ENCODE measurements at regions not wholly inside any gene's neighbourhood (a gene's known extent, or its start where the extent isn't known, plus 50 kb on each side); places are given as distances from the start of the nearest gene placed in this dataset.

DNA sequence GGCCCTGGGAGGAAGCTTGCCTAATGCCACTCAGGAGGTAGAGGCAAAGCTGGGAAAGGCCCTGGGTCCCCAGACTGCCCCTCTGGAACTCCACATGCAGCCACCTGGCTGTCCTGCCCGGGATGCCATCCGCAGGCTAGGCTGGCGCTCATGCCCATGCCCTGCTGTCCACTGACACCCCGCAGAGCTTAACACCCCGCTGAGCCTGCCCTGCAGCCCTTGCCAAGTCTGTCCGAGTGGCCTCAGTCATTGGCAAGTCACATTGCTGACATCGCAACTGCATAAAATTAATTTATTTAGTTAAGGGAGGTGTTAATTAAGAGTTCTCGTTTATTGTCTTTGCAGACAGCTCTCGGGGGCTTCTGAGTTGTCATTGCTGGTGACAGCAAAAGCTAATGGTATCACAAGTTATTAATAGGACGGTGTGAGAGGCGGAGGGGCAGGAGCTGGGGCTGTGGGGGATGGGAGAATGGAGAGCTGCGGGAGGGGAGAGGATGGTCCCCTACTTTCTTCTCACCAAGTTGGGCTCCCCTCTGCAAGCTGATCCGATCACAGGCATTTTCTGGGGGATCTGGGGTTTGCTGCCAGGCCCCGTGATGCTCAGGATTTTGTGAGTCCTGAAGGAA lies 55.6 kb upstream of the PCBD1 start:
- H3K4me3 Mint-ChIP-seq: no peak overlapping the region
- no peaks in the 10 kb centered on the region for H3K36me3 Mint-ChIP-seq
- no peak overlapping the region for H3K27ac Mint-ChIP-seq
- TF ChIP-seq, protein P1, sequence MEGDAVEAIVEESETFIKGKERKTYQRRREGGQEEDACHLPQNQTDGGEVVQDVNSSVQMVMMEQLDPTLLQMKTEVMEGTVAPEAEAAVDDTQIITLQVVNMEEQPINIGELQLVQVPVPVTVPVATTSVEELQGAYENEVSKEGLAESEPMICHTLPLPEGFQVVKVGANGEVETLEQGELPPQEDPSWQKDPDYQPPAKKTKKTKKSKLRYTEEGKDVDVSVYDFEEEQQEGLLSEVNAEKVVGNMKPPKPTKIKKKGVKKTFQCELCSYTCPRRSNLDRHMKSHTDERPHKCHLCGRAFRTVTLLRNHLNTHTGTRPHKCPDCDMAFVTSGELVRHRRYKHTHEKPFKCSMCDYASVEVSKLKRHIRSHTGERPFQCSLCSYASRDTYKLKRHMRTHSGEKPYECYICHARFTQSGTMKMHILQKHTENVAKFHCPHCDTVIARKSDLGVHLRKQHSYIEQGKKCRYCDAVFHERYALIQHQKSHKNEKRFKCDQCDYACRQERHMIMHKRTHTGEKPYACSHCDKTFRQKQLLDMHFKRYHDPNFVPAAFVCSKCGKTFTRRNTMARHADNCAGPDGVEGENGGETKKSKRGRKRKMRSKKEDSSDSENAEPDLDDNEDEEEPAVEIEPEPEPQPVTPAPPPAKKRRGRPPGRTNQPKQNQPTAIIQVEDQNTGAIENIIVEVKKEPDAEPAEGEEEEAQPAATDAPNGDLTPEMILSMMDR (IDR thresholded peaks at IDR 0.05; ENCODE audit: unreplicated experiment): no peak
- no peak for DNase-seq (ENCODE audit: low spot score in 2 of 2, unreplicated experiment in 2 of 2)
- H3K27me3 Mint-ChIP-seq (ENCODE audit: low read depth): peaks cover 86% of the 10 kb centered on the region
- H3K4me1 Mint-ChIP-seq: peaks cover 15% of the 10 kb centered on the region
- H3K9me3 Mint-ChIP-seq: no peaks in the 10 kb centered on the region

DNA sequence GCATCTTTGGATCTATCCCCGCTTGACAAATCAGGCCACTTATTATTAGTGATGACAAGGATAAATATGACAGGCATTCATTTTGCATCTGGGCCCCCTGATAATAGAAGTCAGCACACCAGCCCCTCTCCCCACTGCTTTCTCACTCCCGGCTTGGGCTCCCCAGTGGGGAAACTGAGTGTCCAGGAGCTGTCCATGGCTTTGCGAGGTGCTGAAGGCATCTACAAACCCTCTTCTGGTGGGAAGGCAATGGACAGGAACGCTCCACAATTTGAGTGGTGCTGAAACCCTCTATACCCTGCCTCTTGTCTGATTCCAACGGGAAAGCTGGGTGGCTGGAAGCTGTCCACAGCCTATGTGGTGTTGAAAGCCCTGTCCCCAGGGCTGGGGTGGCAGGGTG lies 61.7 kb upstream of the PCBD1 start:
- H3K4me1 Mint-ChIP-seq: no peaks in the 10 kb centered on the region
- no peaks in the 10 kb centered on the region for H3K36me3 Mint-ChIP-seq
- TF ChIP-seq, protein P1 (IDR thresholded peaks at IDR 0.05; ENCODE audit: unreplicated experiment): no peak
- no peaks in the 10 kb centered on the region for H3K9me3 Mint-ChIP-seq
- H3K27me3 Mint-ChIP-seq (ENCODE audit: low read depth): peaks cover 75% of the 10 kb centered on the region
- H3K27ac Mint-ChIP-seq: no peak overlapping the region
- no peak for DNase-seq (ENCODE audit: low spot score in 2 of 2, unreplicated experiment in 2 of 2)
- no peak overlapping the region for H3K4me3 Mint-ChIP-seq

DNA sequence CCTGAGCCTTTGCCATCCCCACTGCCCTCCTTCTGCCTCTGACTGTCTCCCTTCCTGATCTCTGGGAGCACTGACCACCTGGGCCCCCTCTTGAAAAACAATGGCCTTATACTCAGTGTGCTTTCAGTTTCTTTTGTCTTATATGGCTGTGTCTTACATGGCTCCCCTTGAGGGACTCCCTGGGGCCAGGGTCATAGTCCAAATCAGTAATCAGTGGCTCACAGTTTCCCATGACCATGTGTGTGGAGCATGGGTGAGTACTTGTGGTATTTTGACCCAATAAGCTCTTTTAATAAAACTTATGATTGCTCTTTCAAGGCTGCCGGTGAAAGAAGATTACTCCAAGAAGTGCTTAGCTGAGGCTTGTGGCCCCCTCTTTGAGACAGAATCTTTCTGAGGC lies 62.4 kb upstream of the PCBD1 start:
- peaks cover 75% of the 10 kb centered on the region for H3K27me3 Mint-ChIP-seq (ENCODE audit: low read depth)
- no peaks in the 10 kb centered on the region for H3K9me3 Mint-ChIP-seq
- H3K4me1 Mint-ChIP-seq: no peaks in the 10 kb centered on the region
- no peak for DNase-seq (ENCODE audit: low spot score in 2 of 2, unreplicated experiment in 2 of 2)
- H3K27ac Mint-ChIP-seq: no peak overlapping the region
- H3K36me3 Mint-ChIP-seq: no peaks in the 10 kb centered on the region
- TF ChIP-seq, protein P1 (IDR thresholded peaks at IDR 0.05; ENCODE audit: unreplicated experiment): no peak
- H3K4me3 Mint-ChIP-seq: no peak overlapping the region

DNA sequence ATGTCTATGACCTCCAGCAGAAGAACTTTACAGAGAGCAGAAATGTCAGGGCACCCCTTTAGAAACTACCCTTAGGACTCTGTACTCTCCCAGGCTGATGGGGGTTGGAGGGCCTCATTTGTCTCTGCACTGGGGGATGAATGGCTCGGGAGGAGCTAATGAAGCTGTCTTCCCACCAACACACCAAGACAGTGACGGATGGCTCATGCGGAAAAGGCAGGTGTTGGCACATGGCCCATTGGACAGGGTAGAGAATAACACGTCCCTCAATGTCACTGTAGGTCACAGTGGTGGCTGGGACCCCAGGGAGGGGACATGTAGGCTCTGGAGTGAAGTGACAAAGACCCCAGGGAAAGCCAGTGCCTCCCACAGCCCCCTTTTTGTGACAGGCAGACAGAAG lies 64.0 kb upstream of the PCBD1 start:
- DNase-seq (ENCODE audit: low spot score in 2 of 2, unreplicated experiment in 2 of 2): no peak
- Mint-ChIP-seq H3K9me3 (no peaks in the 10 kb centered on the region), H3K27ac (no peak overlapping the region), H3K4me1 (no peaks in the 10 kb centered on the region), H3K27me3 (ENCODE audit: low read depth) (peaks cover 78% of the 10 kb centered on the region), H3K4me3 (no peak overlapping the region), H3K36me3 (no peaks in the 10 kb centered on the region)
- TF ChIP-seq, protein P1 (IDR thresholded peaks at IDR 0.05; ENCODE audit: unreplicated experiment): no peak

DNA sequence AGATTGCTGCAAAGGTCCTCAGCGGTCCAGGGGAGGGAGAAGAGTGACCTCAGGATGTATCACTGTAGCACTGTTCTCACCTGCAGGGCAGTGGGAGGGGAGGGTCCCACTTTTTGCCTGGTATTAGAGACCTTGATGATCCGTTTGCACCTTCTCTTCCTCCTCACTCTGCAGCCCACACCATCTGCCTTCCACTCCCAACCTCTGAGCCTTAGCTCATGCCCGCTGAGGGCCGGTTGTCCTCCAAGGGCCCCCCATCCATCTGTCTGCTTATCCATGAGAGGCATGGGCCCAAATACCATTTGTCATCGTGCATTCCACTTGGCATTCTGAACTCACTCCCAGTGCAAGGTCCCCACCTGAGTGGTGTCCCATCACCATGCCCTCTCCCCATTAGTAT lies 64.6 kb upstream of the PCBD1 start:
- DNase-seq (ENCODE audit: low spot score in 2 of 2, unreplicated experiment in 2 of 2): no peak

More for the DNA sequence above, 64.6 kb upstream of the PCBD1 start:
- no peak overlapping the region for H3K4me3 Mint-ChIP-seq
- H3K36me3 Mint-ChIP-seq: no peaks in the 10 kb centered on the region
- H3K27ac Mint-ChIP-seq: no peak overlapping the region
- H3K4me1 Mint-ChIP-seq: no peaks in the 10 kb centered on the region
- TF ChIP-seq, protein P1 (IDR thresholded peaks at IDR 0.05; ENCODE audit: unreplicated experiment): no peak
- H3K9me3 Mint-ChIP-seq: no peaks in the 10 kb centered on the region
- H3K27me3 Mint-ChIP-seq (ENCODE audit: low read depth): peaks cover 80% of the 10 kb centered on the region

Data from mesothelial cell of epicardium (in vitro differentiated cells).